Kidney (tissue), 13 donors: ENCODE measurements at regions not wholly inside any gene's neighbourhood (a gene's known extent, or its start where the extent isn't known, plus 50 kb on each side); places are given as distances from the start of the nearest gene placed in this dataset.

Source experiments
- DNase-seq, 5 donors: peaks; one replicate each; pipeline ENCODE4 v3.0.0-alpha.2; 2013 to 2020
- FAIRE-seq: peaks from 2 replicates; lab custom pipeline; 2012; peaks lifted over from hg19 to GRCh38; lab: Jason Lieb, UNC
- H3K27ac ChIP-seq, 2 donors: one replicate each; pipeline ENCODE4 v1.7.0; 2013; ENCODE audit warnings: low read depth in 2 of 2, low read length in 2 of 2, inconsistent platforms in 1 of 2
- H3K27me3 ChIP-seq: one replicate; pipeline ENCODE4 v1.7.1; 2013; ENCODE audit warnings: low read length, inconsistent platforms; ENCODE audit not compliant: control insufficient read depth, insufficient read depth
- H3K36me3 ChIP-seq, 3 donors: one replicate each; pipeline versions ENCODE4 v1.7.0 to v1.7.1; 2013; ENCODE audit warnings: low read length in 3 of 3, control low read depth in 1 of 3, inconsistent platforms in 1 of 3; ENCODE audit not compliant: insufficient read depth in 3 of 3, control insufficient read depth in 2 of 3
- H3K4me1 ChIP-seq, 3 donors: one replicate each; pipeline versions ENCODE4 v1.7.0 to v1.7.1; 2013; ENCODE audit warnings: low read length in 3 of 3, inconsistent platforms in 1 of 3, low read depth in 1 of 3; ENCODE audit not compliant: control insufficient read depth in 2 of 3, insufficient read depth in 2 of 3
- H3K4me3 ChIP-seq, 3 donors: one replicate each; pipeline versions ENCODE4 v1.7.0 to v1.8.1; 2013; ENCODE audit warnings: low read length in 3 of 3, control low read depth in 1 of 3, inconsistent platforms in 1 of 3
- H3K9ac ChIP-seq, 3 donors: one replicate each; pipeline versions ENCODE4 v1.7.0 to v1.7.1; 2013; ENCODE audit warnings: low read length in 3 of 3, control low read depth in 1 of 3, inconsistent platforms in 1 of 3
- H3K9me3 ChIP-seq, 3 donors: one replicate each; pipeline versions ENCODE4 v1.7.0 to v1.7.1; 2013; ENCODE audit warnings: low read length in 3 of 3, control low read depth in 1 of 3, inconsistent platforms in 1 of 3; ENCODE audit not compliant: control insufficient read depth in 2 of 3, insufficient read depth in 1 of 3
- intact Hi-C: fragments of 100-400 bp; cut with DNase I; formaldehyde crosslinking; loops from one replicate; pipeline ENCODE4 v1.11.1; 2022
- TF ChIP-seq, protein P1 (sequence below): IDR thresholded peaks from 3 replicates; pipeline ENCODE4 v1.5.1; 2012; ENCODE audit warnings: mild to moderate bottlenecking, moderate library complexity, borderline replicate concordance; ENCODE audit not compliant: insufficient read depth; ENCODE audit errors: extremely low read depth
- donor health status: control.
- donor health status: control.
- donor health status: control.
- donor health status: control.
- donor health status: control.
- donor health status: DM: yes; HTN: yes; CAD: no.
- donor health status: Normal renal cell carcinoma (clear cell type).

DNA sequence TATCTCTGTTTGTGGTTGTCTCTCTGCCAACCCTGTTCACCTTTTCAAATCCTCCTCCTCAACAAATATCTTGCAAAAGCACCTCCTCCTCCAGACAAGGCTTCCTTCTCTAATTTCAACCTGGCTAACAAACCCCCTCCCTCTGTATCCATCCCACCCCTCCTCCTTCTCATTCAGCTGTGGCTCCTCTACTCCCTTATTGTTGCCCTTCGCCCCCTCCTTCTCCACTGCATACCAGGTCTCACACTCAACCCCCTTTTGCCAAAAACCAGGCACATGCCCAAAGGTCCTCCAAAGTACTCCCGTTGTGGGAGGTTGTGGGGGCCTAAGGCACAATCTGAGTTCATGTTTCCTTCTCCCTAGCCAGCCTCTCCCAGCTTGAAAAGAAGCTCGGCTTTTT lies 110.6 kb downstream of the JRKL start:
- H3K27me3 ChIP-seq, result no peaks in the 10 kb centered on the region
- TF ChIP-seq, protein P1, sequence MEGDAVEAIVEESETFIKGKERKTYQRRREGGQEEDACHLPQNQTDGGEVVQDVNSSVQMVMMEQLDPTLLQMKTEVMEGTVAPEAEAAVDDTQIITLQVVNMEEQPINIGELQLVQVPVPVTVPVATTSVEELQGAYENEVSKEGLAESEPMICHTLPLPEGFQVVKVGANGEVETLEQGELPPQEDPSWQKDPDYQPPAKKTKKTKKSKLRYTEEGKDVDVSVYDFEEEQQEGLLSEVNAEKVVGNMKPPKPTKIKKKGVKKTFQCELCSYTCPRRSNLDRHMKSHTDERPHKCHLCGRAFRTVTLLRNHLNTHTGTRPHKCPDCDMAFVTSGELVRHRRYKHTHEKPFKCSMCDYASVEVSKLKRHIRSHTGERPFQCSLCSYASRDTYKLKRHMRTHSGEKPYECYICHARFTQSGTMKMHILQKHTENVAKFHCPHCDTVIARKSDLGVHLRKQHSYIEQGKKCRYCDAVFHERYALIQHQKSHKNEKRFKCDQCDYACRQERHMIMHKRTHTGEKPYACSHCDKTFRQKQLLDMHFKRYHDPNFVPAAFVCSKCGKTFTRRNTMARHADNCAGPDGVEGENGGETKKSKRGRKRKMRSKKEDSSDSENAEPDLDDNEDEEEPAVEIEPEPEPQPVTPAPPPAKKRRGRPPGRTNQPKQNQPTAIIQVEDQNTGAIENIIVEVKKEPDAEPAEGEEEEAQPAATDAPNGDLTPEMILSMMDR, result no peak
- no peaks in the 10 kb centered on the region for H3K9me3 ChIP-seq
- no peak overlapping the region for H3K4me3 ChIP-seq
- H3K4me1 ChIP-seq, result no peaks in the 10 kb centered on the region
- intact Hi-C loops, result no loop called here
- FAIRE-seq, result no peak
- no peak overlapping the region for H3K9ac ChIP-seq
- H3K27ac ChIP-seq, result no peak overlapping the region
- DNase-seq, result no peak
- no peaks in the 10 kb centered on the region for H3K36me3 ChIP-seq

DNA sequence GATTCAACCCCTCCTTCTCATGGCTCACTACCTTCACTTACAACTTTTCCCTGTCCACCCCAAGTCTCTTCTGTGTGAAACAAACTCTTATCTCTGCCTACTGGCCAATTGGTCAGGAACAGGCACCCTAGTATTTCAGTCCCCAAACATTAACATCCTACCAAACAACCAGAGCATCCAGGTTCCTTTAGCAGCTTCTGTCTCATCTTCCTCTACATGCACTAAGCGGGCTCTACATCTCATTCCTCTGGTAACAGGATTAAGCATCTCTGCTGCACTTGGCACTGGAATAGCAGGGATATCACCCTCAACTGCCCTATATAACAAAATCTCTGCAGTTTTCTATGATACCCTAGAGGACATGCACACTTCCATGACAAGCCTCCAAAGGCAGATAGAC lies 116.2 kb downstream of the JRKL start:
- H3K4me3 ChIP-seq, result no peak overlapping the region
- no peak for DNase-seq
- TF ChIP-seq, protein P1, result no peak
- H3K36me3 ChIP-seq, result no peaks in the 10 kb centered on the region
- no peaks in the 10 kb centered on the region for H3K4me1 ChIP-seq
- no peaks in the 10 kb centered on the region for H3K27me3 ChIP-seq
- H3K9me3 ChIP-seq, result no peaks in the 10 kb centered on the region
- H3K9ac ChIP-seq, result no peak overlapping the region
- intact Hi-C loops, result no loop called here
- no peak for FAIRE-seq
- H3K27ac ChIP-seq, result no peak overlapping the region

DNA sequence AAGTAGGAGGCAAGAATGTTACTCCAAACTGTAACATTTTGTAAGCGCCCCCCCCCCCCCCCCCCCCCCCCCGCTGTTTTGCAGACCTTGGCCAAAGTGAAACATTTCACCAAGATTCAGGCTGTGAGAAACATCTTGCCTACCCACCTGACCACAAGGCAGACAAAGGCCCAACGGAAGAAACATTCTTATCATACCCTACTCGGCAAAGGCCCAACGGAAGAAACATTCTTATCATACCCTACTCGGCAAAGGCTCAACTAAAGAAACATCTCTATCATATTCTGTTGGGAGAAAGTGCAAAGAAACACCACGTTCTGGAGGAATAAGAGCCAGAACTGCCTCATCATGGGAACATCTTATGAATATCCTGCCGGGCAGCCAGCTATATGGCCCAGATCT lies 117.1 kb downstream of the JRKL start:
- TF ChIP-seq, protein P1, result no peak
- FAIRE-seq (no peak), DNase-seq (no peak)
- intact Hi-C loops, result no loop called here
- Histone ChIP-seq H3K4me3 (no peak overlapping the region), H3K27ac (no peak overlapping the region), H3K4me1 (no peaks in the 10 kb centered on the region), H3K27me3 (no peaks in the 10 kb centered on the region), H3K36me3 (no peaks in the 10 kb centered on the region), H3K9ac (no peak overlapping the region), H3K9me3 (no peaks in the 10 kb centered on the region)

DNA sequence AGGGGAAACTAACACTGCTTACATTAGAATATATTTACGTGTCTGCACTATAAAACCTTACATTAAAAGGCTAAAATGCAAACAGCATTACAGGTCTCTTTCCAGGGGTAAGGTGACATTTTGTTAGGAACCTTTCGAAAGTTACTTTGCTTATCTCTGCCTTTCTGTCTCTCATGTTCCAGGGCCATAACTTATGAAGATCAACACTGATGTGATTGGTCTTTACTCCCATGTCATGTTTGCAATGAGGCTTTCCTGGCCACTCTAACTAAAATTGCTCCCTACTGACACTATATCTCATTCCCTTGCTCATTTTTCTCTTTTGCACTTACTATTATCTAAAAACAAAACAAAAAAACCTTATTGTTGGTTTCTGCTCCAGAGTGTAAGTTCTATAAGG lies 119.0 kb downstream of the JRKL start:
- no peaks in the 10 kb centered on the region for H3K27me3 ChIP-seq
- no peak for FAIRE-seq
- no peak overlapping the region for H3K27ac ChIP-seq

More for the DNA sequence above, 119.0 kb downstream of the JRKL start:
- intact Hi-C loops, result no loop called here
- DNase-seq, result no peak
- H3K36me3 ChIP-seq, result no peaks in the 10 kb centered on the region
- TF ChIP-seq, protein P1, result no peak
- H3K4me3 ChIP-seq, result no peak overlapping the region
- H3K9me3 ChIP-seq, result no peaks in the 10 kb centered on the region
- H3K9ac ChIP-seq, result no peak overlapping the region
- H3K4me1 ChIP-seq, result no peaks in the 10 kb centered on the region
